Amniotic stem cell (primary cell): ENCODE measurements at regions not wholly inside any gene's neighbourhood (a gene's known extent, or its start where the extent isn't known, plus 50 kb on each side); places are given as distances from the start of the nearest gene placed in this dataset.
"Not testable (repeated sequence)": the region's sequence is repeated elsewhere in the genome, so short reads cannot be mapped to it uniquely, and the experiment has no call there.

Experiments
- DNase-seq: peaks from one replicate; lab custom pipeline; 2025; lab: John Stamatoyannopoulos, UW

DNA sequence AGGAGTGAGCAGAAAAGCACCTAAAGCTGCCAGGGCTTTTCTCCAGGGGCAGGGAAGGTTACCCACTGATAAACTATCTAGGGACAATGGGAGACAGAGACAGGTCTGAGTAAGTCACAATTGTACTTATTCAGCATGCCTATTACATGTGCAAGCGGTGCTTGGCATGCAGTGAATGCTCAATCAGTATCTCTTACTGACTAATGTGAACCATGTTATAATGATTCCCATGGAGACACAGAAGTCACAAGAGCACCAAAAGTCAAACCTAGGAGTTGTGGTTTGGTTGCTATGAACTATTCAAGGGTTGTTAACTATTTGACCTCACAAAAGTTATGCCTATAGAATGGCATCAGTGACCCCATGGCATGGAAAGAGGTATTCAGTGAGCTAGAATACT is 50.0 kb upstream of the RASGRP1 start:
- DNase-seq: no peak

DNA sequence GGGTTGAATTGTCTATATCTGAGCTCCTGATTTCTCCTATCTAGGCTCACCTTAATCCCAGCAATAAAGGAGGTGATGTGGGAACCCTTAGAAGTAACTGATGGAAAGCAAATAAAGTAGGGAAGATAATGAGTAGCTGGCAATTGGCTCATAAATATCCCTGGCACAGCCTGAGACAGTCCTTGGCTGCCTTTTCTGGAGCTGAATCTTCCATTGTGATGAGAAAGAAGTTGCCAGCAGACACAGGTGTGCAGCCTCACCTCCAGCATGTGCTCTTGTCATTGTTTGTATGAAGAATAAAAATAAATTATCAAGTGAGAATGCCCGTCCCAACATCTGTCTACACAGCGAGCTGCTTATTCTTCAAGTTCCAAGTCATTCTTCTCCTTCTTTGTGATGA is 53.2 kb upstream of the RASGRP1 start:
- DNase-seq: no peak

DNA sequence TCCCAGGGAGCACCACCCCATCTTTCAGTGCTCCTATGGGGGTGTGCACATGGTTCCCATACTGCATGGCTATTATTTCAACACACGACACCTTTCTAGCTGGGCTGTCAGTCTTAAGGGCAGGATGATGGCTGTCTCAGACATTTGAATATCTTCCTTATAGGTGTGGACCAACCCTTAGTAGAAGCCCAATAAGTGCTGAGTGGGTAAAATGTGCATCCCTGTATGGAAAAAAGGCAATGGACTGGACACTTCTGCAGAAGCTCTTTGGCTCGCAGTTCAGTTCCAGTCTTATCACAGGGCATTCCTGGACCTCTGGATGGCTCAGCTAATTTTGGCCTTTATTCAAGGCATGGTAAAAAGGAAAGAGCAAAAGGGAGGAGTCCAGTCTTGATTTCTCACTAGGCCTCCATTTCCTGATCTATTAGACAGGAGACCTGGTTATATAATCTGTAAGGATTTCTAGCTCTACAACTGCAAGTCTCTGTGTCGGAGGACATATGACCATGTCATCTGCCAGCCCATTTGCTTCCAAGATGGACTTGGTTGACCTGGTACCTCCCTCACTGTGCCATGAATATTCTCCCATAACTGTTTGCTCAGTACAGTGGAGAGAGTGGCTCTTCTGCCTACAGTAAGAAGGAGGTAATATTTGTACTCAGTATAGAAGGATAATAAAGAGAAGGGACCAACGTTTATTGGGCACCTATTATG is 53.8 kb upstream of the RASGRP1 start:
- no peak for DNase-seq

DNA sequence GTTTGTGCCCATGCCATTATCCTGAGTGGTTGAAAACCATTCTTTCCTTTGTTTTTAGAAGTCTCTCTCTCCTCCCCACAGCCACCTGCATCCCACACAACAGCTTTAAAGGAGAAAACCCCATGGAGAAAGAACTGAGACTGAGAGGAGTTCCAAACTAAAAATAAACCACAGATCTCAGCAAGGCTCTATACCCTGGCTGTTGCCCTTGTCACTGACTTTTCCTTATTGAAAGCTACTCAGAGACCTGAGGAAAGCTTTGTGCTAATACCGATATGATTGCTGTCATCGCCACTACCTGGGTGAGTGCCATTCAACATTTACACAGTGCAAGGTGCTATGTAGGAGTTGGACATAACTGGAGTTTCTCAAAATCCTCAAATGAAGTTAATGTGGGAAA is 55.5 kb upstream of the RASGRP1 start:
- DNase-seq: no peak

DNA sequence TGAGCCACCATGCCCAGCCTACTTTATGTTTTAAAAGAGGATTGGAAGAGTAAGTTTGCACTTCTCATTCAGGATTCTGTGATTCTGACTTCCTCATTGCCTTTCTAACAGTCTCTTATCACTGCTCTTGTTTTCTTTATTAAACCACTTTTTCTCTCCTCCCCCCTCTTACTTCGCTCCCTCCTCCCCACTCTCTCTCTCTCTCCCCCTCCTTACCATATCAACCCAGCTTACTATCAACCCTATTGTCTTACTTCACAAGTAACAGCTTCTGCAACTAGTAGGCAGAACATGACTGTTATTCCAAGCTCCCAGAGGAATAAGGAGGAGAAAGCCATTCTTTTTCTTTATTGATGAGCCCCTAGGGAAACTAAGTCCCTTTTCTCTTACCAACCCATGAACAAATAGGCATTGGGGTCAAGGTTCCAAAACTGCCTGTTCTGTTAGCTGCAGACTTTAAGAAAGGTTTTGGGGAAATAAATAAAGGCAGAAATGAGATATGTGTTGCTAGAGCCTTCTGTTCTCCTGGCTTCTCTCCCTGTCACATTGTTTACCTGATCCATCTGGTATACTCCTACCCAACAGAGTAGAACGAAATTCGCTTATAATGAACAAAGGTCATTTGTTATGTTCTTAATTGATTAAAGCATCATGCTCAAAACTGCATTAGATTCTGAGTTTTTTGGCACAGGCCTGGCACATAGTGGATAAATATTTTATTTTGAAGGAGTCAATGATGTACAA is 56.4 kb upstream of the RASGRP1 start:
- DNase-seq: no peak

DNA sequence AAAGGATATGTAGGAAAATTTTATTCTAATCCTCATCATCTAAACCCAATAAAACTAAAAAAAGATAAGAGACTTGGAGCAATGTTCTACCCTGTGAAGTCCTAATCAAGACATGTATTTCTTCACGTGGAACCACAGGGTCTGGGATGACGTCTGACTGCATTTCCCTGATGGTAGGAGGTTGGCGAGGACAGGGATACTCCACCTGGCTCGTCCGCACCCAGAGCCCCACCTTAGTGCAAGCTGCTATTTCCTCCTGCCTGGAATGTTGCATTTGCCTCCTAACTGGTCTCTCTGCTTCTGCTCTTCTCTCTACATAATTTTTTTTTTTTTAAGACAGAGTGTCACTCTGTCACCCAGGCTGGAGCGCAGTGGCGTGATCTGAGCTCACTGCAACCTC is 57.7 kb upstream of the RASGRP1 start:
- no peak for DNase-seq

DNA sequence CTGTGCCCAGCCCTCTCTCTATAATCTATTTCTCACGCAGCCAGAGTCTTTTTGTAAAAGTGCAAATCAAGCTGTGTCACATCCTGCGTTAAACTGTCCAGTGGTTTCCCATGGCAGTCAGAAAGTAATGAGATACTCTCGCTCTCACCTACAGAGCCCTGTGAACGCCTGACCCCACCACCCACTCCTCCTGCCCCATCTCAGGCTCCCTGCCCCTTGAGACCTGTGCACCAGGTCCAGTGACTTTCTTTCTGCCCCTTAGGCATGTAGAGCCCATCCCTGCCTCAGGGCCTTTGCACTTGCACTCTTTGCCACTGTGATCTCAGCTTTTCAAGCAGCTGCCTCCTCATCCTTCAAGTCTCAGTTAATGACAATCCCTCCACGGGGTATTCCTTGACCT is 58.3 kb upstream of the RASGRP1 start:
- DNase-seq: no peak

DNA sequence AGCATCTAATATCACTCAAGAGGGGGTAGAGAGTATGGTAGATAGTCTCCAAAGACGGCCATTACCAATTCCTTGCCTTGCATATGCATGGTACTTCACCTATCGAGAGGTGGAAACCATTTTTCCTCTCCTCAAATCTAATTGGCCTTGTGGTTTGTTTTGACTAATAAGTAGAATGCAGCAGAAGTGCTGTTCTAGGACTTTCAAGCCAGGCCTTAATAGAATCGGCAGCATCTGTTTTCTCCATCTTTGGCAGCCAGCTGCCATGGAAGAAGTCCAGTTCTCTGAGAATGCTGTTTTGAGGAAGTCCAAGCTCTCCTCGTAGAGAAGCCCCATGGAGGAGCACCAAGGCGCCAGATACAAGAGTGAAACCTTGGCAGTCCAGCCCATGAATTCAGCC is 59.1 kb upstream of the RASGRP1 start:
- no peak for DNase-seq

DNA sequence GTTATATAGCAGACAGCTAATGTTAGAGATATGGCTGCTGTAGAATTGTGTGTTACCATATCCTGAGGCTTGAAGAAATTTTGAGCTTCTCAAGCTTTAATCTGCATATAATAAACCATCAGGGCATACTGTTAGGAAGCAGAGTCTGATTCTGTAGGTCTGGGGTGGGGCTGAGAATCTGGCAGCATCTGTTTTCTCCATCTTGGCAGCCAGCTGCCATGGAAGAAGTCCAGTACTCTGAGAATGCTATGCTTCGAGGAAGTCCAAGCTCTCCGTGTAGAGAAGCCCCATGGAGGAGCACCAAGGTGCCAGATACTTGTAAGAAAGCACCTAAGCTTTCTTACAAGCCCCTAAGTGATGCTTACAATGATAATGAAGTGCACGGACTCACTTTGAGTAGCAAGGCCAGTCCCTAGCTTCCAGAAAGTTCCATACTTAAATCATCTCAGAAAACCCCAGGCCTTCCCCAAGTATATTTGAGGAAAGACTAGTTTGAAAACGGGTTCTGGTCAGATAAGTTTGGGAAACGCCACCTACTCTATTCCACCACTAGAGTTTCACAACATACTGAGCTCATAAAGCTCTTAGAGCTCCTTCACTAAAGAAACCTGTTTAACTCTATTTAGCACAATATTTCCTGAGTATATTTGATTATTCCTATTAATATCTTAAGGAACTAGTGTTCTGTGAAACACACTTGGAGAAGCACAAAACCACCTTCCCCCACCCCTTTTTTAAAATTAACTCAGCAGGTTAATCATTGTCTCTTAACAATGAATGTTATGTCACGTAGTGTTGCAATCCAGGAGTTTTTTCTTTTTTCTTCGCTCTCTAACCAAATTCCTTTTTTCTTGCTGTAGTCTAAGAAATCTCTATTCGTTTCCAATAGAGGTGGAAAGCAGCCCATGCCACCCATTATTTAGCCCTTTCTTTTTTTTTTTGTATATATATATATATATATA is 59.9 kb upstream of the RASGRP1 start:
- no peak for DNase-seq

DNA sequence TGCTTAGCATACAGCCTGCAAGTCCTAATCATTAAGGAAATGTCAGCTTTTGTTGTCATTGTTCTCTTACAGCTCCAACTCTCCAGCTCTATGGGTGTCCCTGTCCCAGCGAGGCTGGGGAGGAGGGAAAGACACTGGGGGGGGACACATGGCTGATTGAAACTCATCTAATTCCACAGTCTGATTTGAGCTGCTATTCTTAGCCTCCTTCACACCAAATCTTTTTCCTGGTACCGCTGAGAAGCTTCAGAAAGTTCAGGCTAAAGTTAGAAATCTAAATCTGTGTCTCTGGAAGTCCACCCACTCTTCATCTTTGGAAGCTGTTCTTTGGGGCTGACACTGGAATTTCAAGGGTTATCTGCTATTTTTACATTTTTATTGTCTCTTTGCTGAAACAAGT is 61.3 kb upstream of the RASGRP1 start:
- DNase-seq: no peak

DNA sequence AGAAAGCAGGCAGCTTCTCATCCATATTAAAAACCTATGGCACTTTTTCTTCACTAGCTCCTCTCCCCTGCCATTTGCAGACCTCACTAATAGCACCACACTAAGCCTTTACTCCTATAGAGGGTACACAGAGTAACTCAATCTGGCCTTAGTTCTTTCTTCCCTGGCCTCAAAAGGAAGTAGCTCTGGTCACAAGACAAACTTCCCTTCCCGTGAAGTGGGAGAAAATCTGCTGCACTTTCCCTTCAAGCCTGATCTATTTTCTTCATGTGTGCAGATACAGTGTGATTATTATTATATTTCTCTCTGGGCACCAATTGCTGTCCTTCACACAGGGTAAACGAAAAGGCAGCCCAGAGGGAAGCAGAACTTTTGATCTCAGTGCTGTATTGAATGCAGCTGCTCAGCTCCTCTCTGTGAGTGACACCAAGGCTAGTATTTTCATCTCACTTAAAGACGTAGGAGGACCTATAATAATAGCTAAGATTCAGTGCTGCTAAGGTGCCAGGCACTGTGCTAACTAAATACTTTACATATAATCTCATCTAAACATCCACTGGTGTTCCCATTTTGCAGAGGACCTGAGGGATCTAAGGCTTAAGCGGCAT is 61.9 kb upstream of the RASGRP1 start:
- DNase-seq: no peak

DNA sequence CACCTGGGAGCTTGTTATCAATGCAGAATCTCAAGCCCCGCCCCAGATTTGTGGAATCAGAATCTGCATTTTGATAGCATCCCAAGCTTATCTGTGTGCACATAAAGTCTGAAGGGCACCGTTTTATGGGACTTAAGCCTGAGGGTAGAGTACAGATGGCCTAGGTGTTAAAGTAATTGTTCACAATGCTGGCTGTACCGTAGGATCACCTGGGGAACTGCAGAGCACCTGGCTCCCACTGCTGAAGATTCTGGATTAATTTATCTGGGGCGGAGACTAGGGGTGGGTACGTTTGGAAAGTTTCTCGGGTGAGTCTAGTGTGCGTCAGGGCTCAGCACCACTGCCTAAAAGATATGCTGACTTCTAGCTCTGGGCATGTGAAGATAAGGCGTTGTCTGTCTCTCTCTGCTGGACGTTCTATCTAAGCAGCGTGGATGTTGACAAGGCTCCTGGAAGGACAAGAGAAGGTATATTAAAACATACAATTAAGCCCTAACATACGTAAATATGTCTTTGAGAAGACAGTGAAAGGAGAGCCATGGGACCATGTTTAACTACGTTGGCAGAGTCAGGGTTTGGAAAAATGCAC is 63.2 kb upstream of the RASGRP1 start:
- DNase-seq: no peak

DNA sequence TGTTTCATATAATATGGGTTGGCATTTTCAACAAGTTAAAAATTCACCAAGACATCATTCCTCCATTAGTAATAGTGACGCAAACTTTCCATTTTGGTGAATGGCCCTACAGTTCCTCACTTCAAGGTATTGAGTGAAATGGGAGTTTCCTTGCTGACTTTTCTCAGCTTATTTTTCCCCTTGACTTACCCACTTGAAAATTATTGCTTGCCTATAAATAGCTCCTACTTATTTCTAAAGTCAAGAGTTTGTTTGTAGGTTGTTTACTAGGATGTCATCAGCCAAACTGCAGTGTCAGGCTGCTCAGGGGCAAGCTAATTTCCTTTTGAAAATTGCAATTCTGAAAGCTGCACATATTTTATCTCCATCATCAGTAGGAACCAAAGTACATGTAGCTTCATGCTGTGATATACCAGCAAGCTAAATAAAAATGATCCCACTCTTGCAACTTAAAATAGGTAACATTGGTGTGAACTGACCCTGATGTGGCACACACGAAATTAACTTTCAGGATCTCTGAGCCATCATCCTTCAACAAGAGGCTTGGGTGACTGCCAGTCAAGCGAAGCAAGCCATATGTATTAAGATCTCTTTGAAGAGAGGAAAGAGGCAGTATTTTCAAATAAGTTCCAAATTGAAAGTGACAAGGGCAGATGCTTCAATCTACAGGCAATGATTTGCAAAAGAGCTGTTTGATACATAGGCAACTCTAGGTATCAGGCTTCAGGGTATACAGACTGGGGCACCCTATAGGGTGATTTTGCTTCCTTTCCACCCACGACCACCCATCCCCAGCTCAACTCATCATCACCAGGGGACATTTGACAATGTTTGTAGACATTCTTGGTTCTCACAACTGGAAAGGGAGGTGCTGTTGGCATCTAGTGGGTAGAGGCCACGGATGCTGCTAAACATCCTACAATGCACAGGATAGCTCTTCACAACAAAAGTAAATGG is 66.8 kb upstream of the RASGRP1 start:
- no peak for DNase-seq

DNA sequence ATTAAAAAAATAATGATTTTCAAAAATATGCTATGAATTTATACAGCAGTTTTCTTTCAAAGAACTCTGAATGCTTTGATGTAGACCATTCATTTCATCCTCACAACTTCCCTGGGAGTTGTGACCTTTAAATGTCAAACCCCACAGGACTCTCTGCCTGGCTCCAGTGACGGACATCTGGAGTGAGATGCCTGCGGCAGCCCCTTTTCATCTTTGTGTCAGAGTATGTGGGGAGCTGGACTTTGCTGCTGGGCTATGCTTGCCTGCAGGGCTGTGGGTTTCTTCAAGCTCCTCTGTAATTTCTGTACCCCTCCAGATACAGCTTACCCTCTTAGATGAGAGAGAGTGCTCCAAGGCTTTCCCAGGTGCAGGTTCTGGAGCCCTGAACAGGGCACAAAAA is 70.6 kb upstream of the RASGRP1 start:
- DNase-seq: no peak

DNA sequence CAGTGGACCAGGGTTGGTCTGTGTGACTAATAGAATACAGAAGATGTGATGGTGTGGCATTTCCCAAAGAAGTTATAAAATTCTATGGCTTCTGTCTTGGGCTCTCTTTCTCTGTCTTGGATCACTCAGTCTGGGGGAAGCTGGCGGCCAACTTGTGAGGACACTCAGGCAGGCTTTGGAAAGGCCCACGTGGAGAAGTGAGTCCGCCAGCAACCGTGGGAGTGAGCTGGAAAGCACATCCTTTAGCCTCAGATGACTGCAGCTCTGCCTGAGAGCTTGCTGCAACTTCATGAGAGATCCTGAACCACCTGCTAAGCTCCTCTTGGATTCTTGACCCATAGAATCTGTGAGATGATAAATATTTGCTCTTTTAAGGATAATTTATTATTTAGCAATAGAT is 72.0 kb upstream of the RASGRP1 start:
- DNase-seq: no peak

DNA sequence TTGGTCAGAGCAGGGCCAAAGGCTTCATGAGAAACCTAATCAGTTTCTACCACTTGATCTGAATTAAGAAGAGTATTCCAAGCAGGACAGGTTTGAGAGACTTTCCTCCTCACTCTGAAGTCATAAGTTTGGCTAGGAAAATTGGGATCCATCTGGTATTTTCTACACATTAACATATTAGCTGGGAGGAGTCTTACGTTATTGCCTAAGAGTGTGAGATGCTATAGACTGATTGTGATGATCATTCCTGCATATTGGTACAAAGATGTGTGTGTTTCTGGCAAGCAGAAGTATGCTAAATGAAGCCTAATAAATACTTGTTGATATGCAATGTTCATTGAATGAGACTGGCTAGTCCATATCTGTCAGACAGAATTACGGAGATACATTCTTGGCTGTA is 73.5 kb upstream of the RASGRP1 start:
- no peak for DNase-seq

DNA sequence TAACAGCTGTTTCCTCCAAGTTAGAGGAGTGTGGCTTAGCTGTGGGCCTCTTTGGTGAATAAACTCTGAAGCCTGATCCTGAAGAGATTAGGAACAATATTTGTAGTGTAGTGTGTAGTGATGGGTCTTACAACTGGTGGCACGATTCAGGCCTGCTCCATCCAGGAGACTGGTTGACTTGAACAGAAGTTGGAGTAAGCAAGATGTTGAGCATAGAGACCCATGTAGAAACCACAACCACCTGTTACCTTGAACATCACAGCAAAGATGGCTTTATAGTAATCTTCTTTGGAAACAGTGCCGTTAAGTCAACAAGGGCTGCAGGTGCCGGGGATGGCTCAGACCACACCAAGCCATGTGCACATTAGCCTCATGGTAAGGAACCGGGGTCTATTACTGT is 74.2 kb upstream of the RASGRP1 start:
- DNase-seq: no peak

DNA sequence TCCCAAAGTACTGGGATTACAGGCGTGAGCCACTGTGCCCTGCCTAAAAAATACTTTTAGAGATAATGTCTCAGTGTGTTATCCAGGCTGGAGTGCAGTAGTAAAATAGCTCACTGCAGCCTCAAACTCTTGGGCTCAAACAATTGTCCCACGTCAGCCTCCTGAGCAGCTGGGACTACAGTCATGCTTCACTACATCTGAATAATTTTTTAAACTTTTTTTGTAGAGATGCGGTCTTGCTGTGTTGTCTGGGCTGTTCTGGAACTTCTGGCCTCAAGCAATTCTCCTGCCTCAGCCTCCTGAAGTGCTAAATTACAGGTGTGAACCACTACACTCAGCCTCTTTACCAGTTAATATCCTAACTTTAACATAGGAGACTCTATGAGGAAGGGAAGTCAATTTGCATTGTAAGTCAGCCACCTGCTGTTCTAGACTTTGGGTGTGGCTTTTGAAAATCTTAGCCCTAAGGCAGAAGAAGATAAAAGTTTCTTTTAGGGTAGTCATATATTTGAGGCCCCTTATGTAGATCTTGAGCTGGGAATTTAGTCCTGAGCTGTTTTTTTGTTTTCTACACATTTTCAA is 78.2 kb upstream of the RASGRP1 start:
- no peak for DNase-seq

DNA sequence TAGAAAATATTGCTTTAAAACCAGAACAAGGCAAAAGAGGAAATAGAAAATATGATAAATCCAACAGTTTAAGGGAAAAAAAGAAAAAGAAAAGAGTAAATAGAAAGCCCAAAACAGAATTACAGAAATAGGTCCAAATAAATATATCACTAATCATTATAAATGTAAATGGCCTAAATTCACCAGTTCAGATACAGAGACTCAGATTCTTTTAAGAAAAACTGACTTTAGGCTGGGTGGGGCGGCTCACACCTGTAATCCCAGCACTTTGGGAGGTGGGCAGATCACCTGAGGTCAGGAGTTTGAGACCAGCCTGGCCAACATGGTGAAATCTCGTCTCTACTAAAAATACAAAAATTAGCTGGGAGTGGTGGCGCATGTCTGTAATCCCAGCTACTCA is 79.7 kb upstream of the RASGRP1 start:
- DNase-seq: not testable (repeated sequence)

DNA sequence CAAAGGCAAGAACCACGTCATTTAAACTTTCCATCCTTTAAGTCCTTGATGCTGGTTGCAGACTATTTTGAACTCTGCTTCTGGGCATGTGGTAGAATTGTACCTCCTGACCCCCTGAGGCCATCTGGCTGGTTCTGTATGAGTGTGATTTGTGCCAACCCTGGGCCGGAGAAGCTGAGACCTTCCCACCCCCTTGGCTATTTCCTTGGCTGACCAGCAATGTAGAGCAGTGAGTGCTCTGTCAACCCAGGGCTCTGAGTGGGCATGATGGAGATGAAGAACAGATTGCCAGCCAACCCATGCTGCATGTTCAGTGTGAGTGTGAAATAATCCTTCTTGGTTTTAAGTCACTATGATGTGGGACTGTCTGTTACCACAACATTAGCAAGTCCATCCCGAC is 82.1 kb upstream of the RASGRP1 start:
- DNase-seq: no peak
